ENCODE measurements at regions not wholly inside any gene's neighbourhood (a gene's known extent, or its start where the extent isn't known, plus 50 kb on each side); places are given as distances from the start of the nearest gene placed in this dataset.

DNA sequence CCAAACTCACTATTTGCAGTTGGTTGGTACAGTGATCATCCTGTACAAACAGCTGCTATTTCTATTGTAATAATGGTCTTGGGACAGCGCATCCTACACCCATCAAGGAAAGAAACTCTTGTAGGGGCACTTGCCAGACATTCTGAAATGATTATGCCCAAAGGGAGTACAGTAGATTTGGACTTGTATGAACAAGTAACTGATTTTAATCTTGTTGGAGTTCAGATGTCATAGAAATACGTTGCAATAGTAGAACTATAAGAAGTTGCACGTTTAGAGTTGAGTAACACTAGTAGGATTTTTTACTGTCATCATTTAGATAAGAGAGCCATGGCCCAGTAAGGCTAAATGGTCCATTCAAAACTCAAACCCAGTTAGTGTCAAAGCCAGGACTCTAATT lies 192.8 kb downstream of the SATB1 start:
- Mint-ChIP-seq H3K27ac (no peak overlapping the region), H3K4me1 (ENCODE audit: unreplicated experiment) (peaks cover 10% of the 10 kb centered on the region), H3K9me3 (peaks cover 4% of the 10 kb centered on the region), H3K4me3 (no peak overlapping the region), H3K27me3 (no peaks in the 10 kb centered on the region), H3K36me3 (no peaks in the 10 kb centered on the region)
- no peak for DNase-seq (ENCODE audit: extremely low spot score, unreplicated experiment)
- TF ChIP-seq, protein P1, sequence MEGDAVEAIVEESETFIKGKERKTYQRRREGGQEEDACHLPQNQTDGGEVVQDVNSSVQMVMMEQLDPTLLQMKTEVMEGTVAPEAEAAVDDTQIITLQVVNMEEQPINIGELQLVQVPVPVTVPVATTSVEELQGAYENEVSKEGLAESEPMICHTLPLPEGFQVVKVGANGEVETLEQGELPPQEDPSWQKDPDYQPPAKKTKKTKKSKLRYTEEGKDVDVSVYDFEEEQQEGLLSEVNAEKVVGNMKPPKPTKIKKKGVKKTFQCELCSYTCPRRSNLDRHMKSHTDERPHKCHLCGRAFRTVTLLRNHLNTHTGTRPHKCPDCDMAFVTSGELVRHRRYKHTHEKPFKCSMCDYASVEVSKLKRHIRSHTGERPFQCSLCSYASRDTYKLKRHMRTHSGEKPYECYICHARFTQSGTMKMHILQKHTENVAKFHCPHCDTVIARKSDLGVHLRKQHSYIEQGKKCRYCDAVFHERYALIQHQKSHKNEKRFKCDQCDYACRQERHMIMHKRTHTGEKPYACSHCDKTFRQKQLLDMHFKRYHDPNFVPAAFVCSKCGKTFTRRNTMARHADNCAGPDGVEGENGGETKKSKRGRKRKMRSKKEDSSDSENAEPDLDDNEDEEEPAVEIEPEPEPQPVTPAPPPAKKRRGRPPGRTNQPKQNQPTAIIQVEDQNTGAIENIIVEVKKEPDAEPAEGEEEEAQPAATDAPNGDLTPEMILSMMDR (conservative IDR thresholded peaks at IDR 0.05): no peak

DNA sequence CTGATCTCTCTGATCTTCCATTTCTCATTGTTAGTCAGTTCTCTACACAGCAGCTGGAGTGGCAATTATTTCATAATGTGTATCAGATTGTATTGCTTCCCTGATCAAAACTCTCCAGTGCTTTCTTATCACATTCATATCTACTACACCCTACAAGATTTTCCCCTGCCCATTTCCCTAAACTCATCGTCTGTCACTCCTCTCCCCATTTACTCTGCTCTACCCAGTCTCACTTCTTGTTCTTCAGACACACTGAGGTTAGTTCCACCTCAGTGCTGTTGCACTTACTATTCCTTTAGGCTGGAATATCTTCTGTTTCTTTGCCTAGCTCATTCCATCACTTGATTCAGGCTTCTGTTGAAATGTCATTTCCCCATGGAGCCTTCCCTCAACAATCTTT lies 197.1 kb downstream of the SATB1 start:
- no peak for DNase-seq (ENCODE audit: extremely low spot score, unreplicated experiment)
- Mint-ChIP-seq H3K36me3 (no peaks in the 10 kb centered on the region), H3K4me3 (no peak overlapping the region), H3K4me1 (ENCODE audit: unreplicated experiment) (no peaks in the 10 kb centered on the region), H3K27me3 (no peaks in the 10 kb centered on the region), H3K27ac (no peak overlapping the region), H3K9me3 (peaks cover 4% of the 10 kb centered on the region)
- TF ChIP-seq, protein P1 (conservative IDR thresholded peaks at IDR 0.05): no peak

DNA sequence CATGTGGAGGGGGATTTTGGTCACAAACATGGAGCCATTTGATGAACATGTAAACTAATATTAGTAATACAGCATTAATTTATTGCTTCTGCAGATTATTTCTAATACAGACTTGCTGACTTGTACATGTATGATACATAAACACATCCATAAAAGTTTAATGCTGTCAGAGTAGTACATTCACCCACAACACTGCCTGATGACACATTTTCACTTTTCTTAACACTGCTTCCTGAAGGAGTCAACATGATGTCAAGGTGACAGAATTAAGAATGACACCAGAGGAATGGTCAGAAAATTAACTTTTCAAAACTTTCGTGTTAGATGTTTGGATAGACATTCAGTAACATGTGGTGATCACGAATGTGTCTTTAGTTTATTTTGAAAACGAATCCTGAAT lies 199.4 kb downstream of the SATB1 start:
- TF ChIP-seq, protein P1 (conservative IDR thresholded peaks at IDR 0.05): no peak
- H3K27me3 Mint-ChIP-seq: no peaks in the 10 kb centered on the region
- H3K9me3 Mint-ChIP-seq: no peaks in the 10 kb centered on the region
- H3K27ac Mint-ChIP-seq: no peak overlapping the region
- no peak for DNase-seq (ENCODE audit: extremely low spot score, unreplicated experiment)
- H3K4me1 Mint-ChIP-seq (ENCODE audit: unreplicated experiment): no peaks in the 10 kb centered on the region
- no peak overlapping the region for H3K4me3 Mint-ChIP-seq
- no peaks in the 10 kb centered on the region for H3K36me3 Mint-ChIP-seq

DNA sequence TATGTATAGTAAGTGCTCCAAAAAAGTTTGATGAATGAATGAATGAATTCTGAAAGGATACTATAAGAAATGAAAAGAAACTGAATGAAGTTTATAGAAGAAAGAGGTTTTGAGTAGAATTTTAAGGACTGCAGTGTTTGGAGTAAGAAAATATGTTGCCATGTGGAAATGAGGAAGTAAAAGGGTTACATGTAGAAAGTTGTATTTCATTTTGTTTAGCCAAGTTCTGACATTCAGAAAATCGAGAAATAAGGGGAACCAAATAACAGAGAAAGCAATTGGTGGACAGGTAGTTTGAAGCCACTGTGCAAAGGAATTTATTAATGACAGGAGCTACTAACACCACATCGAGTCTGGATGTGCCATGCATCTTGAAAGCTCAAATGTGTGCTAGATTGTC lies 200.7 kb downstream of the SATB1 start:
- TF ChIP-seq, protein P1 (conservative IDR thresholded peaks at IDR 0.05): no peak
- Mint-ChIP-seq H3K4me3 (no peak overlapping the region), H3K4me1 (ENCODE audit: unreplicated experiment) (no peaks in the 10 kb centered on the region), H3K36me3 (no peaks in the 10 kb centered on the region), H3K27me3 (no peaks in the 10 kb centered on the region), H3K27ac (no peak overlapping the region), H3K9me3 (no peaks in the 10 kb centered on the region)
- no peak for DNase-seq (ENCODE audit: extremely low spot score, unreplicated experiment)

DNA sequence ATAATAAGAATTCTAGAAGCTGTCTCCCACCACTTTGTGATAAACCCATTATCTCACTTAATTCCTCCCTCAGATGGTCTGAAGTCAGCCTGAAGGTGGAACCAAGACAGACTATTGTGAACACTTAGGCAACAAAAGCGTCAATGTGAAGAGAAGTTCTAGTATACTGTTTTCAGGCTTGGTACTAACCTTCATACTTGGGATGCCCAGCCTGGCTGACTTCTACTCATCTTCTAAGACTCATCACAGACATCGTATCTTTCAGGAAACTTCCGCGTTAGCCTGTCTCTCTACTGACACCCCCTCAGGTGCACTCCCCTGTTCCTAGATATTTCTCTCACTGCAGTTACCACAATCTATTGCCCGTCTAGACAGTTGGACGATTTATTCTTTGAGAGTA lies 201.2 kb downstream of the SATB1 start:
- Mint-ChIP-seq H3K27me3 (no peaks in the 10 kb centered on the region), H3K27ac (no peak overlapping the region), H3K4me1 (ENCODE audit: unreplicated experiment) (no peaks in the 10 kb centered on the region), H3K4me3 (no peak overlapping the region), H3K9me3 (no peaks in the 10 kb centered on the region), H3K36me3 (no peaks in the 10 kb centered on the region)
- TF ChIP-seq, protein P1 (conservative IDR thresholded peaks at IDR 0.05): no peak
- no peak for DNase-seq (ENCODE audit: extremely low spot score, unreplicated experiment)

DNA sequence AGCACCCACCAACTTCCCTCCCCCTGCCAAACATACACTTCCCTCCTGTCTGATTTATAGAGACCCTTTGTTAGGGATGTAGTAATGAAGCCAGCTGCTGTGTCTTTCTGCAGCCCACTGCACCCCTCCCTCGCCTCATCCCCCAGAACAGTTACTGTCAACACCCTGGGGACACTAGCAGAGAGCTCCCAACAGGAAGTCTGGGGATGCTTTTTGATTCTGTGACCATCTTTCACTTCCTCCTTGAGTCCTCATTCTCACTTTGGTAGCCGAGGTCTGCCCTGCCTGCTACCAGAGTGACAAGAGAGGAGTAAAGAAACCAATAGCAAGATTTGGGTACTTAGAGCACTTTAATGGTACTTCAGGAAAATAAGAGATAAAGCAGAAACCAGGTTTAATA lies 201.6 kb downstream of the SATB1 start:
- H3K27me3 Mint-ChIP-seq: no peaks in the 10 kb centered on the region
- no peaks in the 10 kb centered on the region for H3K4me1 Mint-ChIP-seq (ENCODE audit: unreplicated experiment)
- TF ChIP-seq, protein P1 (conservative IDR thresholded peaks at IDR 0.05): no peak
- H3K36me3 Mint-ChIP-seq: no peaks in the 10 kb centered on the region
- DNase-seq (ENCODE audit: extremely low spot score, unreplicated experiment): no peak
- H3K9me3 Mint-ChIP-seq: no peaks in the 10 kb centered on the region
- no peak overlapping the region for H3K27ac Mint-ChIP-seq
- H3K4me3 Mint-ChIP-seq: no peak overlapping the region
